HEK293T (cell line): ENCODE measurements at regions not wholly inside any gene's neighbourhood (a gene's known extent, or its start where the extent isn't known, plus 50 kb on each side); places are given as distances from the start of the nearest gene placed in this dataset.

ENCODE experiments used
- ARNT ChIP-seq: fragments of 450-650 bp; IDR thresholded peaks from 2 replicates; pipeline ENCODE4 v1.6.1; 2017; ENCODE audit warnings: mild to moderate bottlenecking
- BHLHE40 ChIP-seq: fragments of 450-650 bp; IDR thresholded peaks from 2 replicates; pipeline ENCODE4 v1.6.1; 2016; ENCODE audit warnings: mild to moderate bottlenecking, moderate library complexity, borderline replicate concordance
- CTBP1 ChIP-seq: fragments of 450-650 bp; IDR thresholded peaks from 2 replicates; pipeline ENCODE4 v1.6.1; 2016; ENCODE audit warnings: borderline replicate concordance
- ELF4 ChIP-seq: fragments of 450-650 bp; IDR thresholded peaks from 2 replicates; pipeline ENCODE4 v1.6.1; 2017; ENCODE audit warnings: antibody characterized with exemption
- FOXA1 ChIP-seq: fragments of 450-650 bp; IDR thresholded peaks from 2 replicates; pipeline ENCODE4 v1.6.1; 2016; ENCODE audit warnings: mild to moderate bottlenecking
- FOXK2 ChIP-seq: fragments of 450-650 bp; IDR thresholded peaks from 2 replicates; pipeline ENCODE4 v1.6.1; 2016; ENCODE audit warnings: mild to moderate bottlenecking
- FOXM1 ChIP-seq: fragments of 450-650 bp; IDR thresholded peaks from 2 replicates; pipeline ENCODE4 v1.6.1; 2017; ENCODE audit warnings: mild to moderate bottlenecking, borderline replicate concordance
- L3MBTL2 ChIP-seq: fragments of 450-650 bp; conservative IDR thresholded peaks from 2 replicates; pipeline ENCODE4 v1.6.1; 2016; ENCODE audit warnings: mild to moderate bottlenecking
- LEF1 ChIP-seq: fragments of 450-650 bp; IDR thresholded peaks from 2 replicates; pipeline ENCODE4 v1.6.1; 2017; ENCODE audit warnings: mild to moderate bottlenecking, borderline replicate concordance
- NFRKB ChIP-seq: fragments of 450-650 bp; IDR thresholded peaks from 2 replicates; pipeline ENCODE4 v1.6.1; 2016; ENCODE audit warnings: mild to moderate bottlenecking, moderate library complexity
- SP1 ChIP-seq: fragments of 450-650 bp; IDR thresholded peaks from 2 replicates; pipeline ENCODE4 v1.6.1; 2017
- SUZ12 ChIP-seq: fragments of 450-650 bp; IDR thresholded peaks from 2 replicates; pipeline ENCODE4 v1.6.1; 2016; ENCODE audit warnings: mild to moderate bottlenecking
- TARDBP ChIP-seq: fragments of 450-650 bp; IDR thresholded peaks from 2 replicates; pipeline ENCODE4 v1.6.1; 2016
- TF ChIP-seq, protein P1 (sequence below): fragments of 450-650 bp; IDR thresholded peaks from 2 replicates; pipeline ENCODE4 v1.6.1; 2016

DNA sequence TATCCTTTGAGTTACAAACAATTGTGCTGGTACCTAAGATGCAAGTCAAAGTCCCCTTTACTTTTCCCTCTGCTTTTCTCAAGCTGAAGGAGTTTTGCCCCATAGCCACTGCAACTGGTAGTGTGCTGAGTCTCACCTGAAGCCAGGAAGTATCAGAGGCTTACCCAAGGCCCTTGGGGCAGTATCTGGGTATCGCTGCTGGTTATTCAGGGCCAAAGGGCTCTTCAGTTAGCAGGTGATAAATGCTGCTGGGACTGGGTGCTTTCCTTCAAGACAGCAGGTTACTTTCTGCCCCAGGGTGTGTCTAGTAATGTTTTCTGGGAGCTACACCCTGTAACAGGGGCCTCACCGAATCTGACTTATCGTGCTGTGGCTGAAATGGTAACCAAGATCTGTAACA is 90.4 kb upstream of the SLC6A14 start:
- TF ChIP-seq CTBP1 (no peak), L3MBTL2 (no peak), SP1 (no peak), ELF4 (no peak), LEF1 (no peak), BHLHE40 (no peak), SUZ12 (no peak), TARDBP (no peak), ARNT (no peak), FOXM1 (no peak), FOXA1 (no peak), NFRKB (no peak), FOXK2 (no peak)
- TF ChIP-seq, protein P1, sequence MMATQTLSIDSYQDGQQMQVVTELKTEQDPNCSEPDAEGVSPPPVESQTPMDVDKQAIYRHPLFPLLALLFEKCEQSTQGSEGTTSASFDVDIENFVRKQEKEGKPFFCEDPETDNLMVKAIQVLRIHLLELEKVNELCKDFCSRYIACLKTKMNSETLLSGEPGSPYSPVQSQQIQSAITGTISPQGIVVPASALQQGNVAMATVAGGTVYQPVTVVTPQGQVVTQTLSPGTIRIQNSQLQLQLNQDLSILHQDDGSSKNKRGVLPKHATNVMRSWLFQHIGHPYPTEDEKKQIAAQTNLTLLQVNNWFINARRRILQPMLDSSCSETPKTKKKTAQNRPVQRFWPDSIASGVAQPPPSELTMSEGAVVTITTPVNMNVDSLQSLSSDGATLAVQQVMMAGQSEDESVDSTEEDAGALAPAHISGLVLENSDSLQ, result no peak
